ENCODE measurements at regions not wholly inside any gene's neighbourhood (a gene's known extent, or its start where the extent isn't known, plus 50 kb on each side); places are given as distances from the start of the nearest gene placed in this dataset.

GRCh38 chr14:54114941-54115340 lies 158.3 kb upstream of the BMP4 start:
- DNase-seq = no peak
- Mint-ChIP-seq H3K27ac (no peak overlapping the region), H3K9me3 (peaks cover 3% of the 10 kb centered on the region), H3K27me3 (ENCODE audit: insufficient read depth) (no peaks in the 10 kb centered on the region), H3K36me3 (ENCODE audit: low read depth) (no peaks in the 10 kb centered on the region), H3K4me3 (no peak overlapping the region), H3K4me1 (peaks cover 5% of the 10 kb centered on the region)
- Histone ChIP-seq H3K27me3 (ENCODE audit: control insufficient read depth, insufficient read depth, low read length, poor library complexity, severe bottlenecking) (no peaks in the 10 kb centered on the region), H3K9me3 (ENCODE audit: control insufficient read depth, low read length) (no peaks in the 10 kb centered on the region), H3K36me3 (ENCODE audit: control insufficient read depth, insufficient read depth, low read length) (no peaks in the 10 kb centered on the region), H3K27ac (ENCODE audit: low read depth, low read length) (no peak overlapping the region), H3K4me3 (ENCODE audit: low read length) (no peak overlapping the region), H3K9ac (ENCODE audit: extremely low read depth, low read length, poor library complexity, severe bottlenecking) (no peak overlapping the region), H3K4me1 (ENCODE audit: control insufficient read depth, insufficient read depth, low read length) (peaks cover 4% of the 10 kb centered on the region)
- TF ChIP-seq, protein P1, sequence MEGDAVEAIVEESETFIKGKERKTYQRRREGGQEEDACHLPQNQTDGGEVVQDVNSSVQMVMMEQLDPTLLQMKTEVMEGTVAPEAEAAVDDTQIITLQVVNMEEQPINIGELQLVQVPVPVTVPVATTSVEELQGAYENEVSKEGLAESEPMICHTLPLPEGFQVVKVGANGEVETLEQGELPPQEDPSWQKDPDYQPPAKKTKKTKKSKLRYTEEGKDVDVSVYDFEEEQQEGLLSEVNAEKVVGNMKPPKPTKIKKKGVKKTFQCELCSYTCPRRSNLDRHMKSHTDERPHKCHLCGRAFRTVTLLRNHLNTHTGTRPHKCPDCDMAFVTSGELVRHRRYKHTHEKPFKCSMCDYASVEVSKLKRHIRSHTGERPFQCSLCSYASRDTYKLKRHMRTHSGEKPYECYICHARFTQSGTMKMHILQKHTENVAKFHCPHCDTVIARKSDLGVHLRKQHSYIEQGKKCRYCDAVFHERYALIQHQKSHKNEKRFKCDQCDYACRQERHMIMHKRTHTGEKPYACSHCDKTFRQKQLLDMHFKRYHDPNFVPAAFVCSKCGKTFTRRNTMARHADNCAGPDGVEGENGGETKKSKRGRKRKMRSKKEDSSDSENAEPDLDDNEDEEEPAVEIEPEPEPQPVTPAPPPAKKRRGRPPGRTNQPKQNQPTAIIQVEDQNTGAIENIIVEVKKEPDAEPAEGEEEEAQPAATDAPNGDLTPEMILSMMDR (conservative IDR thresholded peaks at IDR 0.05) = no peak
- 100% methylated on average over 1 of the region's 1 CpG; no CpG with 5 or more reads in 1 of the 2 experiments for WGBS, 2 experiments (ENCODE audit: insufficient coverage in 1 of 2, insufficient read length in 1 of 2)

GRCh38 chr14:54116198-54116885 lies 159.7 kb upstream of the BMP4 start:
- peaks cover 3% of the 10 kb centered on the region for H3K9me3 Mint-ChIP-seq
- TF ChIP-seq, protein P1 (conservative IDR thresholded peaks at IDR 0.05) = no peak
- Histone ChIP-seq H3K27me3 (ENCODE audit: control insufficient read depth, insufficient read depth, low read length, poor library complexity, severe bottlenecking) (no peaks in the 10 kb centered on the region), H3K4me1 (ENCODE audit: control insufficient read depth, insufficient read depth, low read length) (peaks cover 4% of the 10 kb centered on the region), H3K36me3 (ENCODE audit: control insufficient read depth, insufficient read depth, low read length) (no peaks in the 10 kb centered on the region), H3K9me3 (ENCODE audit: control insufficient read depth, low read length) (no peaks in the 10 kb centered on the region), H3K4me3 (ENCODE audit: low read length) (no peak overlapping the region), H3K9ac (ENCODE audit: extremely low read depth, low read length, poor library complexity, severe bottlenecking) (no peak overlapping the region), H3K27ac (ENCODE audit: low read depth, low read length) (no peak overlapping the region)
- no peak overlapping the region for H3K27ac Mint-ChIP-seq
- H3K27me3 Mint-ChIP-seq (ENCODE audit: insufficient read depth) = no peaks in the 10 kb centered on the region
- WGBS, 2 experiments (ENCODE audit: insufficient coverage in 1 of 2, insufficient read length in 1 of 2) = 94% methylated on average over 2 of the region's 2 CpGs; no CpG with 5 or more reads in 1 of the 2 experiments
- no peak overlapping the region for H3K4me3 Mint-ChIP-seq
- no peak for DNase-seq
- H3K4me1 Mint-ChIP-seq = peaks cover 5% of the 10 kb centered on the region
- H3K36me3 Mint-ChIP-seq (ENCODE audit: low read depth) = no peaks in the 10 kb centered on the region

DNA sequence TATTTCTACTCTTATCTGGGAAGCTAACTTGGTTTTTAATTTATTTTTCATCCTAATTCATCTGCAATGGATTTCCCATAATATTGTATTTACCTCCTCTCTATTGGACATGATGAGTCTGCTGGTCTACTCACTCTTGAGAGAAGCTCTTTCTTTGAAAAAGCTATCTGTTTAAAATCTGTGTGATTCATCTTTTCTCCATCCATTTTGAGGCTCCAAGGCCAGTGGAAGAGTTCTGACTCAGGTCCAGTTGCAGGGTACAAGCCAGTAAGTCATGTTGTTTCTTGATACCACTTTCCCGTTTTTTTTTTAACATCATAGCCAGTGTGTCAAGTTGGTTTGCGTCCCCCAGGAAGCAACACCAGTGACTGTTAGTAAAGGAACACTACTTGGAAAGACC lies 160.3 kb upstream of the BMP4 start:
- Histone ChIP-seq H3K9ac (ENCODE audit: extremely low read depth, low read length, poor library complexity, severe bottlenecking) (no peak overlapping the region), H3K36me3 (ENCODE audit: control insufficient read depth, insufficient read depth, low read length) (no peaks in the 10 kb centered on the region), H3K27ac (ENCODE audit: low read depth, low read length) (no peak overlapping the region), H3K27me3 (ENCODE audit: control insufficient read depth, insufficient read depth, low read length, poor library complexity, severe bottlenecking) (no peaks in the 10 kb centered on the region), H3K4me3 (ENCODE audit: low read length) (no peak overlapping the region), H3K9me3 (ENCODE audit: control insufficient read depth, low read length) (no peaks in the 10 kb centered on the region), H3K4me1 (ENCODE audit: control insufficient read depth, insufficient read depth, low read length) (peaks cover 4% of the 10 kb centered on the region)
- Mint-ChIP-seq H3K27ac (no peak overlapping the region), H3K36me3 (ENCODE audit: low read depth) (no peaks in the 10 kb centered on the region), H3K27me3 (ENCODE audit: insufficient read depth) (no peaks in the 10 kb centered on the region), H3K4me1 (peaks cover 5% of the 10 kb centered on the region), H3K4me3 (no peak overlapping the region), H3K9me3 (peaks cover 3% of the 10 kb centered on the region)
- no peak for DNase-seq
- WGBS, 2 experiments (ENCODE audit: insufficient coverage in 1 of 2, insufficient read length in 1 of 2) = 90 to 94% methylated on average over 2 of the region's 2 CpGs
- TF ChIP-seq, protein P1 (conservative IDR thresholded peaks at IDR 0.05) = no peak

All from endodermal cell (in vitro differentiated cells).